H9 (cell line): ENCODE measurements at regions not wholly inside any gene's neighbourhood (a gene's known extent, or its start where the extent isn't known, plus 50 kb on each side); places are given as distances from the start of the nearest gene placed in this dataset.

Experiments used
- DNase-seq: peaks from one replicate; pipeline ENCODE4 v3.0.0-alpha.2; 2017
- H2AFZ ChIP-seq: one replicate; pipeline ENCODE4 v1.6.1; 2013; ENCODE audit warnings: mild to moderate bottlenecking, low read length, control low read depth, moderate library complexity
- H2AK5ac ChIP-seq: 2 replicates; pipeline ENCODE4 v1.6.1; 2013; ENCODE audit warnings: low read length, control low read depth, mixed read lengths; ENCODE audit not compliant: insufficient read length
- H2BK120ac ChIP-seq: one replicate; pipeline ENCODE4 v1.6.1; 2013; ENCODE audit warnings: low read depth, mild to moderate bottlenecking, low read length, control low read depth, inconsistent platforms; ENCODE audit not compliant: poor library complexity, severe bottlenecking
- H2BK12ac ChIP-seq: 2 replicates; pipeline ENCODE4 v1.6.1; 2013; ENCODE audit warnings: low read length, control low read depth, mixed read lengths, low read depth; ENCODE audit not compliant: insufficient read length
- H2BK15ac ChIP-seq: 2 replicates; pipeline ENCODE4 v1.6.1; 2013; ENCODE audit warnings: low read depth, low read length, control low read depth
- H2BK20ac ChIP-seq: one replicate; pipeline ENCODE4 v1.6.1; 2013; ENCODE audit warnings: low read depth, mild to moderate bottlenecking, low read length, control low read depth, inconsistent platforms; ENCODE audit not compliant: poor library complexity, severe bottlenecking
- H2BK5ac ChIP-seq: 2 replicates; pipeline ENCODE4 v1.6.1; 2013; ENCODE audit warnings: low read length, control low read depth, mixed read lengths; ENCODE audit not compliant: insufficient read length
- H3K14ac ChIP-seq: 2 replicates; pipeline ENCODE4 v1.6.1; 2013; ENCODE audit warnings: low read length, control low read depth; ENCODE audit not compliant: insufficient read depth
- H3K18ac ChIP-seq: 2 replicates; pipeline ENCODE4 v1.6.1; 2013; ENCODE audit warnings: low read depth, mild to moderate bottlenecking, mixed read lengths, low read length, control low read depth; ENCODE audit not compliant: insufficient read length
- H3K23ac ChIP-seq: 2 replicates; pipeline ENCODE4 v1.6.1; 2013; ENCODE audit warnings: low read length, control low read depth, mixed read lengths, low read depth; ENCODE audit not compliant: insufficient read length
- H3K23me2 ChIP-seq: 2 replicates; pipeline ENCODE4 v1.6.1; 2013; ENCODE audit warnings: low read depth, mild to moderate bottlenecking, mixed read lengths, low read length, control low read depth; ENCODE audit not compliant: insufficient read length, poor library complexity, severe bottlenecking
- H3K27ac ChIP-seq: 2 replicates; pipeline ENCODE4 v1.5.1; 2013; ENCODE audit warnings: low read length, control low read depth, mixed read lengths, low read depth; ENCODE audit not compliant: insufficient read length
- H3K27me3 ChIP-seq: 2 replicates; pipeline ENCODE4 v1.6.1; 2013; ENCODE audit warnings: low read length, control low read depth, inconsistent platforms; ENCODE audit not compliant: insufficient read depth
- H3K4ac ChIP-seq: 2 replicates; pipeline ENCODE4 v1.6.1; 2013; ENCODE audit warnings: low read depth, mild to moderate bottlenecking, control low read depth, inconsistent platforms, low read length, moderate library complexity
- H3K4me1 ChIP-seq: 2 replicates; pipeline ENCODE4 v1.6.1; 2013; ENCODE audit warnings: low read length, control low read depth, inconsistent platforms; ENCODE audit not compliant: insufficient read depth
- H3K4me2 ChIP-seq: 2 replicates; pipeline ENCODE4 v1.6.1; 2013; ENCODE audit warnings: low read length, control low read depth, mixed read lengths; ENCODE audit not compliant: insufficient read length, insufficient read depth
- H3K56ac ChIP-seq: 2 replicates; pipeline ENCODE4 v1.6.1; 2013; ENCODE audit warnings: low read depth, mild to moderate bottlenecking, mixed read lengths, low read length, control low read depth; ENCODE audit not compliant: insufficient read length
- H3K79me1 ChIP-seq: 2 replicates; pipeline ENCODE4 v1.6.1; 2013; ENCODE audit warnings: low read depth, mild to moderate bottlenecking, moderate library complexity, low read length, control low read depth, inconsistent platforms; ENCODE audit not compliant: insufficient read depth, poor library complexity, severe bottlenecking
- H3K79me2 ChIP-seq: 2 replicates; pipeline ENCODE4 v1.6.1; 2013; ENCODE audit warnings: low read length, control low read depth, inconsistent platforms; ENCODE audit not compliant: insufficient read depth
- H3K9ac ChIP-seq: 2 replicates; pipeline ENCODE4 v1.6.1; 2013; ENCODE audit warnings: low read length, control low read depth, mixed read lengths; ENCODE audit not compliant: insufficient read length; ENCODE audit errors: extremely low read depth
- H3K9me3 ChIP-seq: one replicate; pipeline ENCODE4 v1.6.1; 2013; ENCODE audit warnings: low read depth, low read length, inconsistent platforms; ENCODE audit not compliant: control insufficient read depth
- H3T11ph ChIP-seq: one replicate; pipeline ENCODE4 v1.6.1; 2013; ENCODE audit warnings: mild to moderate bottlenecking, low read length, control low read depth, inconsistent platforms
- H4K20me1 ChIP-seq: one replicate; pipeline ENCODE4 v1.6.1; 2013; ENCODE audit not compliant: control insufficient read depth, insufficient read length, insufficient read depth
- H4K5ac ChIP-seq: 2 replicates; pipeline ENCODE4 v1.6.1; 2013; ENCODE audit warnings: low read depth, mild to moderate bottlenecking, mixed read lengths, low read length, control low read depth; ENCODE audit not compliant: insufficient read length
- H4K8ac ChIP-seq: replicated peaks from 2 replicates; pipeline ENCODE4 v1.6.1; 2013; ENCODE audit warnings: low read length, control low read depth, mixed read lengths, low read depth; ENCODE audit not compliant: insufficient read length
- H4K91ac ChIP-seq: 2 replicates; pipeline ENCODE4 v1.6.1; 2013; ENCODE audit warnings: low read depth, mild to moderate bottlenecking, moderate library complexity, mixed read lengths, low read length, control low read depth; ENCODE audit not compliant: insufficient read length
- H3K27ac Mint-ChIP-seq, 3 experiments: 2 replicates in 2 of 3; 3 replicates in 1 of 3; pipeline ENCODE4 v1.8.0; 2020 to 2021; ENCODE audit warnings: mixed read lengths in 3 of 3, mild to moderate bottlenecking in 1 of 3, moderate library complexity in 1 of 3
- H3K27me3 Mint-ChIP-seq: 2 replicates; pipeline ENCODE4 v1.8.0; 2021; ENCODE audit warnings: low read depth, mild to moderate bottlenecking, moderate library complexity, mixed read lengths
- H3K36me3 Mint-ChIP-seq, 3 experiments: 2 replicates in 2 of 3; 3 replicates in 1 of 3; pipeline ENCODE4 v1.8.0; 2020 to 2021; ENCODE audit warnings: low read depth in 3 of 3, mixed read lengths in 3 of 3; ENCODE audit not compliant: insufficient read depth in 1 of 3
- H3K4me1 Mint-ChIP-seq, 2 experiments: 2 replicates each; pipeline ENCODE4 v1.8.0; 2020; ENCODE audit warnings: mixed read lengths in 2 of 2
- H3K4me3 Mint-ChIP-seq, 2 experiments: 2 replicates in 1 of 2; 3 replicates in 1 of 2; pipeline ENCODE4 v1.8.0; 2020 to 2021; ENCODE audit warnings: mild to moderate bottlenecking in 2 of 2, mixed read lengths in 2 of 2, moderate library complexity in 1 of 2
- H3K9me3 Mint-ChIP-seq, 2 experiments: 2 replicates in 1 of 2; 3 replicates in 1 of 2; pipeline ENCODE4 v1.8.0; 2020; ENCODE audit warnings: mild to moderate bottlenecking in 2 of 2, mixed read lengths in 2 of 2, moderate library complexity in 1 of 2
- TF ChIP-seq, protein P1 (sequence below): fragments of 200-600 bp; sonication (generic); conservative IDR thresholded peaks from 3 replicates; pipeline ENCODE4 v1.8.0; 2021; ENCODE audit warnings: antibody characterized with exemption, mild to moderate bottlenecking

DNA sequence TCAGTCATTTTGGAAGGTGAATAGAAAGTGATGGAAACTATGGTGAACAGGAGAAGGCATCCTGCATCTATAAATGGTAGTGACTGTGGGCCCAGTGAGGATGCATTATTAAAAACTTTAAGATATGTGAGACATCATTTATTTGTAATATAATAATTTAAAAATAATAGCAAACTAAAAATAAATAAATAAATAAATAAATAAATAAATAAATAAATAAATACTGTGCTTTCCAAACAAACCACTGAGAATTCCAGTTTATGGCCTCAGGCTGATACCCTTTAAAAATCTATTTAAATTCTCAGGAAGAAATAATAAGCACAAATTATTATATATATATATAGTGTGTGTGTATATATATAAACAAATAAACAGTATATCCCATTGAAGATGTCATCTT, 248.0 kb upstream of the DCAF8L1 start:
- Histone ChIP-seq H3K4ac (no peak overlapping the region), H2AK5ac (no peak overlapping the region), H2BK12ac (no peak overlapping the region), H4K5ac (no peak overlapping the region), H3K9me3 (no peaks in the 10 kb centered on the region), H3K4me1 (no peaks in the 10 kb centered on the region), H3K4me2 (no peak overlapping the region), H3K18ac (no peak overlapping the region), H3K56ac (no peak overlapping the region), H2BK5ac (no peak overlapping the region), H2BK15ac (no peak overlapping the region), H3K27me3 (no peaks in the 10 kb centered on the region), H3K79me2 (no peaks in the 10 kb centered on the region), H4K20me1 (no peaks in the 10 kb centered on the region), H3T11ph (no peak overlapping the region), H3K14ac (no peak overlapping the region), H2BK20ac (no peak overlapping the region), H4K91ac (no peak overlapping the region), H3K9ac (no peak overlapping the region), H2AFZ (no peak overlapping the region), H3K27ac (no peak overlapping the region), H3K23me2 (no peaks in the 10 kb centered on the region), H2BK120ac (no peak overlapping the region), H3K79me1 (no peaks in the 10 kb centered on the region), H3K23ac (no peak overlapping the region), H4K8ac (no peak overlapping the region)
- Mint-ChIP-seq H3K27ac (no peak overlapping the region), H3K4me3 (no peak overlapping the region), H3K36me3 (no peaks in the 10 kb centered on the region), H3K4me1 (0 out of 4 replicates have a peak, but pooled peaks cover 0 to under 1% of the 10 kb centered on the region in 2 experiments), H3K27me3 (no peaks in the 10 kb centered on the region), H3K9me3 (peaks cover 14 to 38% of the 10 kb centered on the region in 2 experiments)
- no peak for DNase-seq
- TF ChIP-seq, protein P1, sequence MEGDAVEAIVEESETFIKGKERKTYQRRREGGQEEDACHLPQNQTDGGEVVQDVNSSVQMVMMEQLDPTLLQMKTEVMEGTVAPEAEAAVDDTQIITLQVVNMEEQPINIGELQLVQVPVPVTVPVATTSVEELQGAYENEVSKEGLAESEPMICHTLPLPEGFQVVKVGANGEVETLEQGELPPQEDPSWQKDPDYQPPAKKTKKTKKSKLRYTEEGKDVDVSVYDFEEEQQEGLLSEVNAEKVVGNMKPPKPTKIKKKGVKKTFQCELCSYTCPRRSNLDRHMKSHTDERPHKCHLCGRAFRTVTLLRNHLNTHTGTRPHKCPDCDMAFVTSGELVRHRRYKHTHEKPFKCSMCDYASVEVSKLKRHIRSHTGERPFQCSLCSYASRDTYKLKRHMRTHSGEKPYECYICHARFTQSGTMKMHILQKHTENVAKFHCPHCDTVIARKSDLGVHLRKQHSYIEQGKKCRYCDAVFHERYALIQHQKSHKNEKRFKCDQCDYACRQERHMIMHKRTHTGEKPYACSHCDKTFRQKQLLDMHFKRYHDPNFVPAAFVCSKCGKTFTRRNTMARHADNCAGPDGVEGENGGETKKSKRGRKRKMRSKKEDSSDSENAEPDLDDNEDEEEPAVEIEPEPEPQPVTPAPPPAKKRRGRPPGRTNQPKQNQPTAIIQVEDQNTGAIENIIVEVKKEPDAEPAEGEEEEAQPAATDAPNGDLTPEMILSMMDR, result no peak
